Motor neuron (in vitro differentiated cells): ENCODE measurements at regions not wholly inside any gene's neighbourhood (a gene's known extent, or its start where the extent isn't known, plus 50 kb on each side); places are given as distances from the start of the nearest gene placed in this dataset.
A peak's percentile ranks its signal among the peaks of the same experiment; 100 is the strongest.
"Not testable (repeated sequence)": the region's sequence is repeated elsewhere in the genome, so short reads cannot be mapped to it uniquely, and the experiment has no call there.

ENCODE experiments used
- ATAC-seq, 8 experiments: fragments of 200-7000 bp; cut with Tn5 transposase; replicated peaks in 6 of 8; 2 replicates each; pipeline ENCODE4 v1.8.0; 2021; ENCODE audit warnings: mild to moderate bottlenecking in 8 of 8, moderate library complexity in 8 of 8
- H3K27ac ChIP-seq, 2 donors: fragments of 250-450 bp; sonication (Bioruptor Pico); 2 replicates each; pipeline ENCODE4 v1.9.0; 2021; ENCODE audit warnings: antibody characterized with exemption in 2 of 2, mild to moderate bottlenecking in 2 of 2, moderate library complexity in 1 of 2
- H3K4me1 ChIP-seq, 2 donors: fragments of 250-450 bp; sonication (Bioruptor Pico); replicated peaks in 1 of 2; 2 replicates each; pipeline ENCODE4 v1.6.1; 2021; ENCODE audit warnings: antibody characterized with exemption in 2 of 2, mild to moderate bottlenecking in 2 of 2, moderate library complexity in 1 of 2
- H3K4me3 ChIP-seq, 5 donors: fragments of 250-450 bp; sonication (Bioruptor Pico); 2 replicates each; pipeline ENCODE4 v1.9.0; 2021; ENCODE audit warnings: antibody characterized with exemption in 5 of 5, mild to moderate bottlenecking in 5 of 5, moderate library complexity in 4 of 5
- WGBS, 10 experiments: fragments of 450-650 bp; shearing (Covaris generic); methylation state at CpG; one replicate each; pipeline ENCODE4 v1.0.0; 2022; 5-methylcytosine and 5-hydroxymethylcytosine counted together
- in situ Hi-C, 9 experiments: fragments of 400-800 bp; cut with MboI; loops; one replicate each; pipeline ENCODE4 v1.15.0; 2021; ENCODE audit warnings: low sequenced_read_pairs in 9 of 9, low pct_unique_long_range_greater_than_20kb in 2 of 9; ENCODE audit not compliant: unreplicated experiment in 9 of 9

GRCh38 chr15:22599526-22600320, 141.0 kb downstream of the GOLGA6L22 start:
- H3K4me3 ChIP-seq, ATAC-seq, H3K27ac ChIP-seq, H3K4me1 ChIP-seq, in situ Hi-C loops: not testable (repeated sequence)
- 67 to 98% (median 90%) methylated on average over 2 to 21 of the region's 30 CpGs; no CpG with 5 or more reads in 3 of the 10 experiments for WGBS, 10 experiments

DNA sequence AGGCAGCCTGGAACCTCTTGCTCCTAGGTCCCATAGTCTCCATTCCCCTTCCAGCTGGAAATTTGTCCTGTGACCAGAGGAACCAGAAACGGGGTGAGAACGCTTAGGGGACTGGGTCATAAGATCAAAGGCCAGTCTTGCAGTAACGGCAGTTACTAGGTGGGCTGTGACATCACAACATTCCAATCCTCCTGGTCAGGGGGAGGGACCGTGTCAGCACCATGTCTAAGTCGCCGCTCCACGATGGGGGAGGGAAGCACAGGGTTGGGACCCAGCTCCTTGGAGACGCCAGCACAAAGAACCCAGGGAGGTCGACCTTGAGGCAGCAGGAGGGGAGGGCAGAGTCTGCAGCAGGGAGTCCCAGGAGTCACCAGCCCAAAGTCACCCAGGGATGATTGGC, 158.3 kb downstream of the GOLGA6L22 start:
- in situ Hi-C loops, H3K4me3 ChIP-seq, ATAC-seq, H3K27ac ChIP-seq, H3K4me1 ChIP-seq: not testable (repeated sequence)
- WGBS, 10 experiments, result no CpG with 5 or more reads among the region's 9 CpGs

DNA sequence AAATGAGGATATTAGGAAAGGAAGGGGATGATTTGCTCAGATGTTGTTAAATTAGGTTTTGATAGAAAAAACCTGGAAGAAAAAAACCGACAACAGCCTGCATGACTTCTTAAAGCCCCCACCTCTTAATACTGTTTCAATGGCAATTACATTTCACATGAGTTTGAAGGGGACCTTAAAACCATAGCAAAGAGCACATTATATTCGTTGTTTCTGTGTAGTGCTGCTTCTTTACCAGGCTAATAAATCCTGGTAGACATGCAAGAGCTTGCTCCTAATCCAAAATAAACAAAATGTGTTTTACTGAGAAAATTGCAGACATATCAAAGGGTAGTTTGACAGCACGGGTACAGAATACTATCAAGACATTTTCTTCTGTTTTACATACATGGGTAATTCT, 154.7 kb upstream of the NIPA1 start:
- in situ Hi-C loops, H3K27ac ChIP-seq, H3K4me1 ChIP-seq, ATAC-seq, H3K4me3 ChIP-seq: not testable (repeated sequence)
- 0 to 50% (median 13%) methylated on average over 1 of the region's 3 CpGs; no CpG with 5 or more reads in 5 of the 10 experiments for WGBS, 10 experiments

DNA sequence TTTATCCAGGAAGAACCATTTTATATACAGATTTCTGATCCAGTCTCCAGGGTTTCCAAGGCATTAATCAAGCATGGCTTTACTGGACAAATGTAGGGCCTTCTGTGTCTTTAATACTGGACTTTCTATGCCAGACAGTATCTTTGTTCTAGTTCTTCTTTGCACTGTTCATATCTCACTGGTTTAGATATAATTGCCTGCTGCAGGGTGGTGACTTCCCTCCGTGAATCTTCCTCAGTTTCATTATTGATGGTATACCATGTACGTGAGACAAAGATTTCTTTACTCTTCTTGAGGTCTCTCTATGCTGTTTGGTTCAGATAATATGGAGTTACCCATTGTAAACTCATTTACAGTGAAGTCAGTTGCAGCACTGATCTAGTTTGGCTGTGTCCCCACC, 146.5 kb upstream of the NIPA1 start:
- H3K4me1 ChIP-seq, H3K27ac ChIP-seq, H3K4me3 ChIP-seq, in situ Hi-C loops: not testable (repeated sequence)
- peak in 1 of 8 experiments; percentile 49 for ATAC-seq
- no CpG with 5 or more reads among the region's 2 CpGs for WGBS, 10 experiments

GRCh38 chr15:22649458-22649857, 137.0 kb upstream of the NIPA1 start:
- H3K4me3 ChIP-seq, ATAC-seq, in situ Hi-C loops, H3K4me1 ChIP-seq, H3K27ac ChIP-seq: not testable (repeated sequence)
- 48 to 65% methylated on average over 2 of the region's 4 CpGs; no CpG with 5 or more reads in 8 of the 10 experiments for WGBS, 10 experiments

- 57 to 100% (median 84%) methylated on average over 1 to 2 of the region's 2 CpGs; no CpG with 5 or more reads in 2 of the 10 experiments for WGBS, 10 experiments
- ATAC-seq, H3K4me1 ChIP-seq, in situ Hi-C loops, H3K27ac ChIP-seq, H3K4me3 ChIP-seq: not testable (repeated sequence)
Observed at GRCh38 chr15:22651179-22651578, 135.3 kb upstream of the NIPA1 start.

DNA sequence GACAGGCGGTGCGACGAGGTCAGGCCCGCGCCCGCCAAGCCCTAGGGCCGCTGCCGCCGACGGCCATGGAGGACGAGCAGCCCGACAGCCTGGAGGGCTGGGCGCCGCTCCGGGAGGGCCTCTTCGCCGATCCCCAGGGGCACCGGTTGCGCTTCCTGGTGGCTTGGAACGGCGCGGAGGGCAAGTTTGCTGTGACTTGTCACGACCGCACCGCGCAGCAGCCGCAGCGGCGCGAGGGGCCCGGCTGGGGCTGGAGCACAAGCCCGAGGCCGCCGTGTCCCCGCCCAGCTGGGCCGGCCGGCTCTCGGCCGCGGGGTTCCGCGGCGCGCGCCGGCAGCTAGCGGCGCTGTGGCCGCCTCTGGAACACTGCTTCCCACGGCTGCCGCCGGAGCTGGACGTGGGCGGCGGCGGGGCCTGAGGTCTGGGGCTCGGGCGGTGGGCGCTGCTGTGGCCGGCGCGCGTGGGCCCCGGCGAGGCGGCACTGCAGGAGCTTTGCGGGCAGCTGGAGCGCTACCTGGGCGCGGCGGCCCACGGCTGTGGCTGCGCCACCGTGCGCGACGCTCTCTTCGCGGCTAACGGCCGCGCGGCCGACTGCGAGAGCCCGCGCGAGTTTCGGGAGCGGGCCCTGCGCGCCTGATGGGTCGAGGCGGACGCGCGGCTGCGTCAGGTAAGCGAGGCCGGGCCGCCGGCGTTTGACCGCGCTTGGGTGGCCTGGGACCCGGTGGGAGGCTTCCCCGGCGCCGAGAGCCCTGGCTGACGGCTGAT, 122.0 kb upstream of the NIPA1 start:
- ATAC-seq, result peak; percentile 97 to 99 (median 98)
- H3K4me1 ChIP-seq, in situ Hi-C loops: not testable (repeated sequence)
- peak overlapping the region; percentile 34 to 50 (median 47) for H3K4me3 ChIP-seq
- peak overlapping the region in 1 of 2 donors; percentile 30 for H3K27ac ChIP-seq
- WGBS, 10 experiments, result no CpG with 5 or more reads among the region's 110 CpGs

GRCh38 chr15:22665059-22665702, 121.3 kb upstream of the NIPA1 start:
- H3K27ac ChIP-seq, ATAC-seq, H3K4me1 ChIP-seq, in situ Hi-C loops: not testable (repeated sequence)
- 0 to 100% (median 20%) methylated on average over 1 to 2 of the region's 22 CpGs; no CpG with 5 or more reads in 5 of the 10 experiments for WGBS, 10 experiments
- H3K4me3 ChIP-seq, result peak overlapping the region in 4 of 5 donors; percentile 18 to 44 (median 30)

DNA sequence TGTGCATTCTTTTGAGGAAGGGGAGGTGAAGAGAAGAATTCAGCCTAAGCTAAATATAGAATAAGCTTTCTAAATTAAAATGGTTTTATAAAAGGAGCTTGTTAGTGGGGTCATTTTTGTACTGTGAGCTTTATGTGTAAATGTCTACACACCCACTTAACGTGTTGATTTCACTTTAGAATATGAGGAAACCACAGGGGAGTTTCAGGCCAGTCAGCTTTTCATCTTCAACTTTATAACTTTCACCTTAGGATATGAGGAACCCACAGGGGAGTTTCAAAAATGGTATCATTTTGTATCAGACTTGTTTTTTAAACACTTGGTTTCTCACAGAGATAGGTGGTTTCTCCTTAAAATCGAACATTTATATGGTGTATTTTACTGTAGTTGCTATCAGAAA, 120.7 kb upstream of the NIPA1 start:
- H3K27ac ChIP-seq, H3K4me1 ChIP-seq, H3K4me3 ChIP-seq, ATAC-seq, in situ Hi-C loops: not testable (repeated sequence)
- WGBS, 10 experiments, result no CpG with 5 or more reads among the region's 2 CpGs

DNA sequence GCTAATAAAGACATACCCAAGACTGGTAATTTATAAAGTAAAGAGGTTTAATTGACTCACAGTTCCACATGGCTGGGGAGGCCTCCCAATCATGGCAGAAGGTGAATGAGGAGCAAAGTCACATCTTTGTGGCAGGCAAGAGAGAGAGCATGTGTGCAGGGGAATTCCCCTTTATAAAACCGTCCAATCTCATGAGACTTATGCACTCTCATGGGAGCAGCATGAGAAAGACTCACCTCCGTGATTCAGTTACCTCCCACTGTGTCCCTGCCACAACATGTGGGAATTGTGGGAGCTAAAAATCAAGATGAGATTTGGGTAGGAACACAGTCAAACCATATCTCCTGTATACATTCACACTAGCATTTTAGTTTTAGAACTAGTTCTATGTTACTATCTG, 101.7 kb upstream of the NIPA1 start:
- WGBS, 10 experiments, result 67 to 80% methylated on average over 1 of the region's 2 CpGs; no CpG with 5 or more reads in 8 of the 10 experiments
- H3K27ac ChIP-seq, ATAC-seq, H3K4me1 ChIP-seq, H3K4me3 ChIP-seq, in situ Hi-C loops: not testable (repeated sequence)

GRCh38 chr15:22699881-22700280, 86.6 kb upstream of the NIPA1 start:
- H3K4me1 ChIP-seq, H3K4me3 ChIP-seq, H3K27ac ChIP-seq, ATAC-seq, in situ Hi-C loops: not testable (repeated sequence)
- WGBS, 10 experiments, result no CpG with 5 or more reads among the region's 3 CpGs

DNA sequence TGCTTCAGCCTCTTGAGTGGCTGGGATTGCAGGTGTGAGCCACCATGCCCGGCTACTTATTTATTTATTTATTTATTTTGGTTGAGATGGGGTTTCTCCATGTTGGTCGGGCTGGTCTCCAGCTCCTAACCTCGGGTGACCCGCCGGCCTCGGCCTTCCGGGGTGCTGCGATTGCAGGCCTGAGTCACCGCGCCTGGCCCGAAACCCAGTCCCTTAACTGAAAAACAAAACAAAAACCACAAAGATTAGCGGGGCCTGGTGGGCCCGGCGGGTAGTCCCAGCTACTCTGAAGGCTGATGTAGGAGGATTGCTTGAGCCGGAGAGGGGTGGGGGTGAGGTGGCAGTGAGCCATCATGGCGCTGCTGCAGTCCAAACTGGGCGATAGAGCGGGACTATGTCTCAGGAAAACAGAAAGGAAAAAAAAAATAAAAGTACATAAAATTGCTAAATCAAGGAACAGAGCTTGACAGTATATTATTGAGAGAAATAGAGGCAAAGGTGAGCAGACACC, 75.6 kb upstream of the NIPA1 start:
- ATAC-seq, H3K4me3 ChIP-seq, H3K27ac ChIP-seq, H3K4me1 ChIP-seq, in situ Hi-C loops: not testable (repeated sequence)
- WGBS, 10 experiments, result 93 to 98% (median 95%) methylated on average over 3 to 9 of the region's 18 CpGs; no CpG with 5 or more reads in 7 of the 10 experiments

DNA sequence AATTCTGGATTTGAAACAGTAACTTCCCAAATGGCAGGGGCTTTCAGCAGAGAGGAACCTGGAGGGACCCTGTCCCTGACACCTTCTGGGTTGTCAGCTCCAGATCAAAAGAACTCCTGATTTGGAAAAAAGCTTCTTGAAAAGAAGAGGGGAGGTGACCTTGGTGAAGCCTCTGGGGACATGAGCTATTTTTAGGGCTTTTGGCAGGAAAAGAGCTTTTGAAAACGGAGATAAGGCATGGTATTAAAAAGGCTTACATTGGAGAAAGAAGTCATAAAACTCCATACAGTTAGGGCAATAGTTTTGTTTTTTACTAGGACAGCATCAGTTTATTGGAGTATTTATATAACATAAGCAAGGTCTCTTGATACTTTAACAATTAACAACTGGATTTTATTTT, 72.5 kb upstream of the NIPA1 start:
- in situ Hi-C loops, ATAC-seq, H3K4me1 ChIP-seq, H3K27ac ChIP-seq, H3K4me3 ChIP-seq: not testable (repeated sequence)
- WGBS, 10 experiments, result no CpG with 5 or more reads among the region's 1 CpG
